Memory B cell (primary cell): ENCODE measurements at regions not wholly inside any gene's neighbourhood (a gene's known extent, or its start where the extent isn't known, plus 50 kb on each side); places are given as distances from the start of the nearest gene placed in this dataset.

ENCODE experiments used
- ATAC-seq: fragments of 150-1000 bp; cut with Tn5 transposase; 2 replicates; pipeline ENCODE4 v1.10.0; 2021; ENCODE audit warnings: low read depth, mild to moderate bottlenecking, moderate library complexity
- DNase-seq, 2 donors: peaks; one replicate each; pipeline ENCODE4 v3.0.0; 2022; ENCODE audit warnings: low spot score in 2 of 2
- H3K27ac Mint-ChIP-seq: one replicate; pipeline ENCODE4 v1.8.0; 2022; ENCODE audit warnings: mild to moderate bottlenecking, moderate library complexity, mixed read lengths
- H3K27me3 Mint-ChIP-seq: one replicate; pipeline ENCODE4 v1.8.0; 2022; ENCODE audit warnings: mixed read lengths
- H3K36me3 Mint-ChIP-seq: one replicate; pipeline ENCODE4 v1.8.0; 2022; ENCODE audit warnings: mild to moderate bottlenecking, mixed read lengths
- H3K4me1 Mint-ChIP-seq: one replicate; pipeline ENCODE4 v1.8.0; 2022; ENCODE audit warnings: mixed read lengths
- H3K4me3 Mint-ChIP-seq: one replicate; pipeline ENCODE4 v1.8.0; 2022; ENCODE audit warnings: mild to moderate bottlenecking, moderate library complexity, mixed read lengths
- H3K9me3 Mint-ChIP-seq: one replicate; pipeline ENCODE4 v1.8.0; 2022; ENCODE audit warnings: mixed read lengths

DNA sequence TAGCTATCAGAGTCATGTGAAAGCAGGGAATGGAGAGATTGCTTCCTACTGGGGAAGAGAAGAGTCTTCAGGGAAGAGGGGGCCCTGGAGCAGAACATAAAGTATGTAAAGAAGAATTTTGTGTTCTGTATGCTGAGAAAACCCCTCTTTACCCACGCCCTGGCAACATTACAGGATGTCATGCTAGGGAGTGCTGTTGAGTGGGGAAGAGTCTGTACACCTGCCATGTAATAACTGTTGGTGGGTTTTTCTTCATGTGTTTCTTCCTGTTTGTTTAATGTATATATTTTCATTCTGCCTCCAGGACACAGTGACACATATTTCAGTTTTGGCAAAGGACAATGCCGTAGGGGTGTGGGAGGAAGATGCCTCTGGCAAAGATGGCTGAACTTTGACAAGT, 122.8 kb upstream of the LPP start:
- DNase-seq, result no peak
- Mint-ChIP-seq H3K4me3 (no peak overlapping the region), H3K27me3 (peaks cover 4% of the 10 kb centered on the region), H3K27ac (no peak overlapping the region), H3K4me1 (peaks cover 4% of the 10 kb centered on the region), H3K36me3 (no peaks in the 10 kb centered on the region), H3K9me3 (no peaks in the 10 kb centered on the region)
- no peak for ATAC-seq

- peaks cover 2% of the 10 kb centered on the region for H3K27me3 Mint-ChIP-seq
- no peaks in the 10 kb centered on the region for H3K36me3 Mint-ChIP-seq
- DNase-seq (no peak), ATAC-seq (no peak)
- H3K27ac Mint-ChIP-seq, result no peak overlapping the region
- H3K4me3 Mint-ChIP-seq, result no peak overlapping the region
- no peaks in the 10 kb centered on the region for H3K9me3 Mint-ChIP-seq
- H3K4me1 Mint-ChIP-seq, result peaks cover 6% of the 10 kb centered on the region
These were observed 119.0 kb upstream of the LPP start for GRCh38 chr3:188034989-188035388.

GRCh38 chr3:188036375-188037194, 117.4 kb upstream of the LPP start:
- H3K27ac Mint-ChIP-seq, result no peak overlapping the region
- peaks cover 6% of the 10 kb centered on the region for H3K4me1 Mint-ChIP-seq
- DNase-seq (no peak), ATAC-seq (peak; percentile 56)
- no peaks in the 10 kb centered on the region for H3K9me3 Mint-ChIP-seq
- no peaks in the 10 kb centered on the region for H3K36me3 Mint-ChIP-seq
- peaks cover 5% of the 10 kb centered on the region for H3K27me3 Mint-ChIP-seq
- H3K4me3 Mint-ChIP-seq, result no peak overlapping the region

DNA sequence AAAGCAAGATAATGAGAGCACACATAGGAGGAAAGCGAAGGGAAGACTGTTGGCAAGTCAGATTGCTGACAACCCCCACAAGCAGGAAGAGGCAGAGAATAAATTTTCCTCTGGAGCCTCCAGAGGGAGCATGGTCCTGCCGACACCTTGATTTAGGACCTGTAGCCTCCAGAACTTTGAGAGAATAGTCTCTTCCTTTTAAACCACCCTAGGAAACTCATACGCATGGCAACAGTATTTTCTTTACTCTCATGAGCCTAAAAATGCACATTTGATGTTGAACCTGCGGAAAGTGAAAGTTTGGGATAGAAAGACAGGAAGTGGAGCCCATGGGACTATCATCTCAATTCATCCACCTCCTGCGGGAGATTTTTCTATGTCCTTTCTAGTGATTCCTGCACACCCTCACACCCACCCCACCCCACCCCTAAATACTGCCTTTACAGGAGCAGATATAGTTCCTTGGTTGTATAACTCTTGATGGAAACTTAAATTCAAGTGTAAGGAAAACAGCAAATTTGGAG, 116.7 kb upstream of the LPP start:
- H3K4me1 Mint-ChIP-seq, result peaks cover 4% of the 10 kb centered on the region
- DNase-seq (no peak), ATAC-seq (no peak)
- no peaks in the 10 kb centered on the region for H3K36me3 Mint-ChIP-seq
- no peak overlapping the region for H3K4me3 Mint-ChIP-seq
- H3K27ac Mint-ChIP-seq, result no peak overlapping the region
- peaks cover 5% of the 10 kb centered on the region for H3K27me3 Mint-ChIP-seq
- no peaks in the 10 kb centered on the region for H3K9me3 Mint-ChIP-seq

DNA sequence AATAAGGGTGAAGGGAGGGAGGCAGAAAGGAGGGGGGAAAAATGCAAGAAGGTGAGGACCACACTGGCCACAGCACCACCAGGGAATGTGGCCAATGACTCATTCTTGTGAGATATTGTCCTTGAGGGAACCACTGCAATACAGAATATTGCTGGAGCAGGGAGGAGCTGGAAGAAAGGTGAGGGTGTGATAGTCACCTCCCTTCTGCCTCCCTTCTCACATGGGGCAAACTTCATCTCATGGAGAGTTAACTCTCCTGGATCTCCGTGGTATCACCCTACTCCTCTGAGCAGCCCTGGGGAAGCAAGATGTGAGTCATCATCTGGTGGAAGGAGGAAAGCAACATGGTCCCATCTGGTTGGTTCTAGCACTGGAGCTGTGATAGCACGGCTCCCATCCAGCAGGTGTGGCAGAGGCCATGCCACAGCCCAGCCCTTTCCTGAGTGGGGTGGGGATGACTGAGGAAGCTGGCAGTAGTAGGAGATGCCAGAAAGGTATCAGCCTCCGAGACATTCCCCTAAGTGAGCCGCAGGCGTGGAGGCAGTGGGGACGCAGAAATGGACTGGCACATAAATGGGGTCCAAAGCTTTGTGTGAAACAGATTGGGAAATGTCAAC, 115.9 kb upstream of the LPP start:
- Mint-ChIP-seq H3K4me1 (peaks cover 4% of the 10 kb centered on the region), H3K4me3 (no peak overlapping the region), H3K27ac (no peak overlapping the region), H3K27me3 (peaks cover 5% of the 10 kb centered on the region), H3K9me3 (no peaks in the 10 kb centered on the region), H3K36me3 (no peaks in the 10 kb centered on the region)
- ATAC-seq (no peak), DNase-seq (no peak)

GRCh38 chr3:188041193-188041592, 112.8 kb upstream of the LPP start:
- H3K4me1 Mint-ChIP-seq, result peaks cover 2% of the 10 kb centered on the region
- no peak overlapping the region for H3K27ac Mint-ChIP-seq
- H3K36me3 Mint-ChIP-seq, result peaks cover 2% of the 10 kb centered on the region
- DNase-seq (no peak), ATAC-seq (no peak)
- H3K4me3 Mint-ChIP-seq, result no peak overlapping the region
- no peaks in the 10 kb centered on the region for H3K9me3 Mint-ChIP-seq
- peaks cover 3% of the 10 kb centered on the region for H3K27me3 Mint-ChIP-seq

- no peak for ATAC-seq
- DNase-seq, result no peak
- peaks cover 2% of the 10 kb centered on the region for H3K36me3 Mint-ChIP-seq
- H3K27me3 Mint-ChIP-seq, result peaks cover 3% of the 10 kb centered on the region
- H3K27ac Mint-ChIP-seq, result no peak overlapping the region
- H3K4me3 Mint-ChIP-seq, result no peak overlapping the region
- no peaks in the 10 kb centered on the region for H3K4me1 Mint-ChIP-seq
- no peaks in the 10 kb centered on the region for H3K9me3 Mint-ChIP-seq
These were observed 112.1 kb upstream of the LPP start for GRCh38 chr3:188041895-188042294.

DNA sequence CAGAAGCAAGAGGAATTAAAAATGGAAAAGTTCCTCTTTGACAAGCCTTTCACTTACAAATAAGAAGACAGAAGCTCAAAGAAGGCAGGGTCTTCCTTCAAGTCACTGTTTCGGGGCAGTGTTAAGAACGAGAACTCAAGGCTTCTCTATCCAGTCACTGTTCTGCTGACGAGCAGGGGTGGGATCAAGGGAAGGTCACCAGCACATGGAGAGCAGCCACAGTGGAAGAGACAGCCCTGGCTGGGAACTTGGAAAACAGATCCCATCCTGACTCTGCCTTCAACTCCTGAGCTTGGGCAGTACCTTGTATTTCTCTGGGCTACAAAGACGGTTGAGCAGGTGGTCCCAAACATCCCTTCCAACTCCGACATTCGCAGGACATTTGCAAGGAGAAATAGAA, 111.5 kb upstream of the LPP start:
- no peak for ATAC-seq
- H3K27me3 Mint-ChIP-seq, result peaks cover 4% of the 10 kb centered on the region
- no peaks in the 10 kb centered on the region for H3K9me3 Mint-ChIP-seq
- H3K27ac Mint-ChIP-seq, result no peak overlapping the region
- DNase-seq, result no peak
- H3K4me1 Mint-ChIP-seq, result no peaks in the 10 kb centered on the region
- no peak overlapping the region for H3K4me3 Mint-ChIP-seq
- peaks cover 2% of the 10 kb centered on the region for H3K36me3 Mint-ChIP-seq

DNA sequence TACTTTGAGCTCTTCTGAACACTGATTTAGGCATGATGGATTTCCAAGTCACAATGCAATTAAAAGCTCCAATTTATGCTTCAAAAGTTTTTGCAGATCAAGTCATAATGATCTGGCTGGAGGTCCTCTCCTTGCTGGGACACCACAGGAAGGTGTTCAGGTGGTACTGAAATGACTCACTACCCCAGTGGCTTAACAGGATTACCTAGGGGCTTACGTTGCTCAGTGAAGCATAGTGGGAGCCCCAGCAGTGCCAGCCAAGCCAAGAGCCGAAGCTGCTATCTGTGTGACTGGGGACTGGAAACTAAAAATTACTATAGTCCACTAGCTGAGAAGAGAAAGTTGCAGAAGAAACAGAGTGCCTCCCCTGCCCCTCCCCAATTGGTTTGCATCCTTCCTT, 110.1 kb upstream of the LPP start:
- DNase-seq (no peak), ATAC-seq (no peak)
- Mint-ChIP-seq H3K36me3 (peaks cover 2% of the 10 kb centered on the region), H3K4me1 (no peaks in the 10 kb centered on the region), H3K4me3 (no peak overlapping the region), H3K27ac (no peak overlapping the region), H3K27me3 (peaks cover 5% of the 10 kb centered on the region), H3K9me3 (no peaks in the 10 kb centered on the region)

DNA sequence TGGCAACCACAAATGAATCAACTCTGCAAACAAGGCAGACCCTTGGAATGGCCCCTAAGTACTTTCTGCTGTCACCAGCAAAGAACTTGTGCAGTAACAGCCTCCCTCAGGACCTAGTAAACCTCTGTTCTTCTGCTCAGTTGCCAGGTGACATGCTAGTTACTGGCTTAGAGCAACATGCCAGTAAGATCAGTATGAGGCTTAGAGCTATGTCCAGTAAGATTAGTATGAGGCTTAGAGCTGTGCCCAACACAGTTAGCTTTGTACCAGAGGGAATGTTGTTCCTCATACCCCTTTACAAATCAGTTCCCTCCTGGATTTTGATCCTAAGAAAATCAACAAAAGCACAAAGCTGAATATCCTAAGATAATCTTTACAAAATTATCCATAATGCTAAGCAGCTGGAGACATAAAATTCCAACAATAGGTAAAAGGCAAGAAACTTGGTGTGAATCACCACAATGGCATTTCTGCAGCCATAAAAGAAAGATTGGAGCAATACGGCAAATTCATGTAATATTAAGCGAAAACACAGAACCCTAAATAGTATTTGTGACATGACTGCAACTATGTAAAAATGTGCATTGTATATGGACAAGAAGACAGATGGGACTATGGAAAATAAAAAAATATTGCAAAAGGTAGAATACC, 107.3 kb upstream of the LPP start:
- Mint-ChIP-seq H3K4me3 (no peak overlapping the region), H3K27ac (no peak overlapping the region), H3K9me3 (no peaks in the 10 kb centered on the region), H3K27me3 (peaks cover 4% of the 10 kb centered on the region), H3K36me3 (peaks cover 2% of the 10 kb centered on the region), H3K4me1 (peaks cover 5% of the 10 kb centered on the region)
- ATAC-seq, result no peak
- DNase-seq, result no peak

GRCh38 chr3:188047536-188047935, 106.4 kb upstream of the LPP start:
- H3K4me1 Mint-ChIP-seq, result peaks cover 5% of the 10 kb centered on the region
- no peaks in the 10 kb centered on the region for H3K9me3 Mint-ChIP-seq
- ATAC-seq (no peak), DNase-seq (no peak)
- H3K27me3 Mint-ChIP-seq, result peaks cover 4% of the 10 kb centered on the region
- H3K27ac Mint-ChIP-seq, result no peak overlapping the region
- H3K4me3 Mint-ChIP-seq, result no peak overlapping the region
- peaks cover 2% of the 10 kb centered on the region for H3K36me3 Mint-ChIP-seq

GRCh38 chr3:188049606-188050530, 104.1 kb upstream of the LPP start:
- no peaks in the 10 kb centered on the region for H3K9me3 Mint-ChIP-seq
- H3K4me3 Mint-ChIP-seq, result peak overlapping the region; percentile 2
- no peak overlapping the region for H3K27ac Mint-ChIP-seq
- peaks cover 4% of the 10 kb centered on the region for H3K27me3 Mint-ChIP-seq
- peaks cover 5% of the 10 kb centered on the region for H3K4me1 Mint-ChIP-seq
- no peak for DNase-seq
- peak; percentile 63 for ATAC-seq
- no peaks in the 10 kb centered on the region for H3K36me3 Mint-ChIP-seq

DNA sequence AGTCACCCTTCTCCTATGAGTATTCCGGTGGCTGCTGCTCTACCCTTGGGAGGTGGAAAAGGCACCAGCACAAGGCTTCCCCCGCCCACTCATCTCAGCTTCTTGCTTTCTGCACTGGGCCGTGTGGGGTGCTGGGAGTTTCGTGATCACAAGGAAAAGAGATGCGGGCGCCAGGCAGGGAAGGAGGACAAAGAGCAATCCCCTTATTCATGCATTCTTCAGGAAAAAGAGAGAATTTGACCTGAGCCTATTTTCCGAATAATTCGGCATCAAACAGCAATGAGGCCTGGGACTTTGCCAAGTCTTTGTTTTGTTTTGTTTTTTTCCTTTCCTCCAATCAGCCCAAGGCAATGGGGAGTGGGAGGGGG, 102.2 kb upstream of the LPP start:
- ATAC-seq, result no peak
- no peaks in the 10 kb centered on the region for H3K9me3 Mint-ChIP-seq
- H3K27ac Mint-ChIP-seq, result no peak overlapping the region

More for the DNA sequence above, 102.2 kb upstream of the LPP start:
- Mint-ChIP-seq H3K36me3 (no peaks in the 10 kb centered on the region), H3K4me1 (peaks cover 5% of the 10 kb centered on the region), H3K4me3 (no peak overlapping the region), H3K27me3 (peaks cover 4% of the 10 kb centered on the region)
- no peak for DNase-seq
